GM12878 (cell line): ENCODE measurements at regions not wholly inside any gene's neighbourhood (a gene's known extent, or its start where the extent isn't known, plus 50 kb on each side); places are given as distances from the start of the nearest gene placed in this dataset.

ENCODE experiments used
- ATAC-seq: fragments of 200-7000 bp; cut with Tn5 transposase; 3 replicates; pipeline ENCODE4 v1.9.1; 2020; ENCODE audit warnings: mild to moderate bottlenecking, moderate library complexity
- BruUV-seq: library from RNA; stranded (reverse); fragments of 400-500 nt; replicated peaks from 2 replicates; lab custom pipeline; 2021; lab: Mats Ljungman, UMichigan
- CTCF ChIA-PET: fragments of 300-600 bp; sonication (Branson Sonifier 250); formaldehyde crosslinking; extraction: SDS; loops from one replicate; lab custom pipeline; 2021; ENCODE audit warnings: inconsistent platforms; lab: Yijun Ruan, JAX
- POLR2A ChIA-PET: fragments of 350-600 bp; formaldehyde crosslinking; extraction: SDS; loops from one replicate; lab custom pipeline; 2021; ENCODE audit warnings: inconsistent platforms; lab: Charles Lee
- RAD21 ChIA-PET: fragments of 300-600 bp; sonication (Branson Sonifier 250); formaldehyde crosslinking; loops from one replicate; lab custom pipeline; 2023; ENCODE audit warnings: antibody characterized with exemption; ENCODE audit not compliant: unreplicated experiment; lab: Charles Lee
- SMC1A ChIA-PET: fragments of 300-600 bp; sonication (Branson Sonifier 250); formaldehyde crosslinking; loops from one replicate; lab custom pipeline; 2023; ENCODE audit not compliant: unreplicated experiment, uncharacterized antibody; lab: Charles Lee
- DNase-seq: peaks from one replicate; pipeline ENCODE4 v3.0.0-alpha.2; 2011; ENCODE audit warnings: low read depth, low spot score
- FAIRE-seq: peaks from 3 replicates; lab custom pipeline; 2011; peaks lifted over from hg19 to GRCh38; lab: Jason Lieb, UNC
- H2AFZ ChIP-seq: 2 replicates; pipeline ENCODE4 v1.6.0; 2011; ENCODE audit warnings: low read depth, low read length, control low read depth; ENCODE audit not compliant: control insufficient read depth
- H3K27ac ChIP-seq: 2 replicates; pipeline ENCODE4 v1.5.1; 2011; ENCODE audit warnings: control low read depth; ENCODE audit not compliant: control insufficient read depth, insufficient read depth
- H3K27me3 ChIP-seq, 2 experiments: replicated peaks in 1 of 2; 2 replicates each; pipeline versions ENCODE4 v1.6.0 to v1.6.1; 2011; ENCODE audit warnings: low read length in 1 of 2; ENCODE audit not compliant: control insufficient read depth in 2 of 2, insufficient read depth in 2 of 2
- H3K36me3 ChIP-seq, 2 experiments: 2 replicates each; pipeline ENCODE4 v1.5.1; 2011; ENCODE audit warnings: low read length in 1 of 2; ENCODE audit not compliant: control insufficient read depth in 2 of 2, insufficient read depth in 2 of 2
- H3K4me1 ChIP-seq: 2 replicates; pipeline ENCODE4 v1.6.1; 2011; ENCODE audit warnings: mild to moderate bottlenecking, low read length, moderate library complexity, mixed read lengths; ENCODE audit not compliant: control insufficient read depth, insufficient read depth
- H3K4me2 ChIP-seq: 2 replicates; pipeline ENCODE4 v1.6.0; 2011; ENCODE audit warnings: control low read depth; ENCODE audit not compliant: control insufficient read depth, insufficient read depth
- H3K4me3 ChIP-seq: fragments of 200-600 bp; sonication (generic); 2 replicates; pipeline ENCODE4 v1.5.1; 2016
- H3K79me2 ChIP-seq: 2 replicates; pipeline ENCODE4 v1.6.0; 2011; ENCODE audit warnings: low read length; ENCODE audit not compliant: control insufficient read depth, insufficient read depth
- H3K9ac ChIP-seq: 2 replicates; pipeline ENCODE4 v1.8.0; 2011; ENCODE audit warnings: low read length, control low read depth, mixed read lengths; ENCODE audit not compliant: control insufficient read depth, insufficient read depth
- H3K9me3 ChIP-seq: replicated peaks from 3 replicates; pipeline ENCODE4 v1.5.1; 2011; ENCODE audit warnings: mild to moderate bottlenecking, low read length; ENCODE audit not compliant: control insufficient read depth, insufficient read depth
- H4K20me1 ChIP-seq: 2 replicates; pipeline ENCODE4 v1.6.0; 2011; ENCODE audit not compliant: control insufficient read depth, insufficient read depth
- BHLHE40 ChIP-seq, 2 experiments: fragments of 450-650 bp in 1 of 2; IDR thresholded peaks; 2 replicates each; pipeline ENCODE4 v1.6.1; 2011 to 2017; ENCODE audit warnings: low read depth in 2 of 2, borderline replicate concordance in 1 of 2, improper control_type of control experiment in 1 of 2, low read length in 1 of 2, mild to moderate bottlenecking in 1 of 2
- CBX5 ChIP-seq: sonication (generic); IDR thresholded peaks from 2 replicates; pipeline ENCODE4 v1.6.1; 2016; ENCODE audit warnings: low read depth, moderate library complexity, mild to moderate bottlenecking, inconsistent platforms
- EZH2 ChIP-seq: IDR thresholded peaks from 2 replicates; pipeline ENCODE4 v1.6.1; 2012; ENCODE audit warnings: low read depth, mild to moderate bottlenecking, control low read depth, inconsistent platforms, low read length, borderline replicate concordance; ENCODE audit not compliant: control insufficient read depth
- FOS ChIP-seq: IDR thresholded peaks from 3 replicates; pipeline ENCODE4 v1.6.1; 2011; ENCODE audit warnings: borderline replicate concordance; ENCODE audit not compliant: insufficient read length; ENCODE audit errors: extremely low read depth
- FOXM1 ChIP-seq: IDR thresholded peaks from 2 replicates; pipeline ENCODE4 v1.6.1; 2012; ENCODE audit warnings: low read depth, mild to moderate bottlenecking, inconsistent platforms, low read length, moderate library complexity
- HDAC2 ChIP-seq: fragments of 200-600 bp; sonication (generic); IDR thresholded peaks from 2 replicates; pipeline ENCODE4 v1.6.1; 2017
- RB1 ChIP-seq: fragments of 450-650 bp; formaldehyde crosslinking; IDR thresholded peaks from 2 replicates; pipeline ENCODE4 v1.6.1; 2017; ENCODE audit warnings: mild to moderate bottlenecking, borderline replicate concordance
- RUNX3 ChIP-seq: IDR thresholded peaks from 2 replicates; pipeline ENCODE4 v1.6.1; 2012; ENCODE audit warnings: low read length, inconsistent platforms
- SIN3A ChIP-seq: IDR thresholded peaks from 2 replicates; pipeline ENCODE4 v1.6.1; 2012; ENCODE audit warnings: low read depth, low read length, improper control_type of control experiment
- SP1 ChIP-seq: IDR thresholded peaks from one replicate; pipeline ENCODE4 v1.6.1; 2011; ENCODE audit warnings: low read depth, low read length
- STAT1 ChIP-seq: fragments of 450-650 bp; conservative IDR thresholded peaks from 2 replicates; pipeline ENCODE4 v1.6.1; 2014; ENCODE audit warnings: antibody characterized with exemption, mild to moderate bottlenecking
- WGBS: methylation state at CpG from one replicate; pipeline ENCODE4 v1.1.6; 2016; ENCODE audit warnings: low lambda C conversion rate; ENCODE audit not compliant: insufficient replicate concordance, insufficient coverage; ENCODE audit errors: missing lambda C conversion rate; 5-methylcytosine and 5-hydroxymethylcytosine counted together
- in situ Hi-C: fragments of 300-500 bp; cut with MboI; formaldehyde crosslinking; loops from 9 replicates; pipeline ENCODE4 v1.14.3; 2018; ENCODE audit warnings: mixed read lengths
- intact Hi-C: fragments of 100-400 bp; cut with micrococcal nuclease; formaldehyde crosslinking; loops from one replicate; pipeline ENCODE4 v1.14.2; 2022; ENCODE audit not compliant: unreplicated experiment
- TF ChIP-seq, protein P1 (sequence below): fragments of 150-350 bp; IDR thresholded peaks from 2 replicates; pipeline ENCODE4 v1.6.1; 2016; ENCODE audit warnings: low read depth, low read length
- TF ChIP-seq, protein P2 (sequence below): fragments of 450-650 bp; IDR thresholded peaks from 2 replicates; pipeline ENCODE4 v1.6.1; 2017; ENCODE audit warnings: mild to moderate bottlenecking, moderate library complexity
- TF ChIP-seq, protein P3 (sequence below): fragments of 450-650 bp; IDR thresholded peaks from 2 replicates; pipeline ENCODE4 v1.6.1; 2016; ENCODE audit warnings: mild to moderate bottlenecking

DNA sequence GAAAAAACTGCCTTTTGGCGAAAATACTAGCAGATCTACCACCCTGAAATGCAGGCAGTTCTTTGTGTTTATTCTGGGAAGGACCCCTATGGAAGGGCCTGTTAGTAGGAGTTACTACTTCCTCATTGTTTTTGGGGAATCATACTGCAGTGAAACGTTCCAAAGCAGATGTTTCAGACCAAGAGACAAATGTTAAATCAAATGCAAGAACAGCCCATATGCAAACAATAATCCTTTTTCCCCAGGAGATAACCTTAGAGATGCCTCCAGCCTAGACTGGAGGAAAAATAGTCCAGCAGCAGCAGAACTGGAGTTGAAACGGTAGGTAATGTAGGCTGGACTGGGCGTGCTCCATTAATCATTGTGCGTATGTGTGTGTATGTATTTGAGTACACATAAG lies 65.9 kb upstream of the VWDE start:
- Histone ChIP-seq H3K36me3 (no peaks in the 10 kb centered on the region), H3K4me3 (no peak overlapping the region; the same call in 1 of the 2 replicates), H4K20me1 (no peaks in the 10 kb centered on the region), H3K9ac (no peak overlapping the region), H3K4me2 (no peak overlapping the region), H2AFZ (no peak overlapping the region), H3K27me3 (no peaks in the 10 kb centered on the region), H3K4me1 (no peaks in the 10 kb centered on the region), H3K9me3 (no peaks in the 10 kb centered on the region), H3K79me2 (no peaks in the 10 kb centered on the region), H3K27ac (no peak overlapping the region)
- intact Hi-C loops (no loop called here), in situ Hi-C loops (no loop called here)
- DNase-seq (no peak), ATAC-seq (no peak), FAIRE-seq (no peak)
- 38% methylated on average over 5 of the region's 5 CpGs for WGBS
- ChIA-PET RAD21 (no interaction called here), CTCF (interaction anchor here (1.3 to 2.3 kb wide), 2 partner anchors 11 to 26 kb away, joined by 5 to 10 read pairs; no protein-coding TSS in a partner anchor), POLR2A (no interaction called here), SMC1A (interaction anchor here (1.1 kb wide), 1 partner anchor 11 kb away, joined by 3 read pairs; no protein-coding TSS in a partner anchor)
- TF ChIP-seq EZH2: no peak
- no peak for TF ChIP-seq HDAC2
- TF ChIP-seq, protein P1, sequence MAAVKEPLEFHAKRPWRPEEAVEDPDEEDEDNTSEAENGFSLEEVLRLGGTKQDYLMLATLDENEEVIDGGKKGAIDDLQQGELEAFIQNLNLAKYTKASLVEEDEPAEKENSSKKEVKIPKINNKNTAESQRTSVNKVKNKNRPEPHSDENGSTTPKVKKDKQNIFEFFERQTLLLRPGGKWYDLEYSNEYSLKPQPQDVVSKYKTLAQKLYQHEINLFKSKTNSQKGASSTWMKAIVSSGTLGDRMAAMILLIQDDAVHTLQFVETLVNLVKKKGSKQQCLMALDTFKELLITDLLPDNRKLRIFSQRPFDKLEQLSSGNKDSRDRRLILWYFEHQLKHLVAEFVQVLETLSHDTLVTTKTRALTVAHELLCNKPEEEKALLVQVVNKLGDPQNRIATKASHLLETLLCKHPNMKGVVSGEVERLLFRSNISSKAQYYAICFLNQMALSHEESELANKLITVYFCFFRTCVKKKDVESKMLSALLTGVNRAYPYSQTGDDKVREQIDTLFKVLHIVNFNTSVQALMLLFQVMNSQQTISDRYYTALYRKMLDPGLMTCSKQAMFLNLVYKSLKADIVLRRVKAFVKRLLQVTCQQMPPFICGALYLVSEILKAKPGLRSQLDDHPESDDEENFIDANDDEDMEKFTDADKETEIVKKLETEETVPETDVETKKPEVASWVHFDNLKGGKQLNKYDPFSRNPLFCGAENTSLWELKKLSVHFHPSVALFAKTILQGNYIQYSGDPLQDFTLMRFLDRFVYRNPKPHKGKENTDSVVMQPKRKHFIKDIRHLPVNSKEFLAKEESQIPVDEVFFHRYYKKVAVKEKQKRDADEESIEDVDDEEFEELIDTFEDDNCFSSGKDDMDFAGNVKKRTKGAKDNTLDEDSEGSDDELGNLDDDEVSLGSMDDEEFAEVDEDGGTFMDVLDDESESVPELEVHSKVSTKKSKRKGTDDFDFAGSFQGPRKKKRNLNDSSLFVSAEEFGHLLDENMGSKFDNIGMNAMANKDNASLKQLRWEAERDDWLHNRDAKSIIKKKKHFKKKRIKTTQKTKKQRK: no peak
- no peak for TF ChIP-seq STAT1
- TF ChIP-seq, protein P2, sequence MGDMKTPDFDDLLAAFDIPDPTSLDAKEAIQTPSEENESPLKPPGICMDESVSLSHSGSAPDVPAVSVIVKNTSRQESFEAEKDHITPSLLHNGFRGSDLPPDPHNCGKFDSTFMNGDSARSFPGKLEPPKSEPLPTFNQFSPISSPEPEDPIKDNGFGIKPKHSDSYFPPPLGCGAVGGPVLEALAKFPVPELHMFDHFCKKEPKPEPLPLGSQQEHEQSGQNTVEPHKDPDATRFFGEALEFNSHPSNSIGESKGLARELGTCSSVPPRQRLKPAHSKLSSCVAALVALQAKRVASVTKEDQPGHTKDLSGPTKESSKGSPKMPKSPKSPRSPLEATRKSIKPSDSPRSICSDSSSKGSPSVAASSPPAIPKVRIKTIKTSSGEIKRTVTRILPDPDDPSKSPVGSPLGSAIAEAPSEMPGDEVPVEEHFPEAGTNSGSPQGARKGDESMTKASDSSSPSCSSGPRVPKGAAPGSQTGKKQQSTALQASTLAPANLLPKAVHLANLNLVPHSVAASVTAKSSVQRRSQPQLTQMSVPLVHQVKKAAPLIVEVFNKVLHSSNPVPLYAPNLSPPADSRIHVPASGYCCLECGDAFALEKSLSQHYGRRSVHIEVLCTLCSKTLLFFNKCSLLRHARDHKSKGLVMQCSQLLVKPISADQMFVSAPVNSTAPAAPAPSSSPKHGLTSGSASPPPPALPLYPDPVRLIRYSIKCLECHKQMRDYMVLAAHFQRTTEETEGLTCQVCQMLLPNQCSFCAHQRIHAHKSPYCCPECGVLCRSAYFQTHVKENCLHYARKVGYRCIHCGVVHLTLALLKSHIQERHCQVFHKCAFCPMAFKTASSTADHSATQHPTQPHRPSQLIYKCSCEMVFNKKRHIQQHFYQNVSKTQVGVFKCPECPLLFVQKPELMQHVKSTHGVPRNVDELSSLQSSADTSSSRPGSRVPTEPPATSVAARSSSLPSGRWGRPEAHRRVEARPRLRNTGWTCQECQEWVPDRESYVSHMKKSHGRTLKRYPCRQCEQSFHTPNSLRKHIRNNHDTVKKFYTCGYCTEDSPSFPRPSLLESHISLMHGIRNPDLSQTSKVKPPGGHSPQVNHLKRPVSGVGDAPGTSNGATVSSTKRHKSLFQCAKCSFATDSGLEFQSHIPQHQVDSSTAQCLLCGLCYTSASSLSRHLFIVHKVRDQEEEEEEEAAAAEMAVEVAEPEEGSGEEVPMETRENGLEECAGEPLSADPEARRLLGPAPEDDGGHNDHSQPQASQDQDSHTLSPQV: no peak
- no peak for TF ChIP-seq FOS
- TF ChIP-seq, protein P3, sequence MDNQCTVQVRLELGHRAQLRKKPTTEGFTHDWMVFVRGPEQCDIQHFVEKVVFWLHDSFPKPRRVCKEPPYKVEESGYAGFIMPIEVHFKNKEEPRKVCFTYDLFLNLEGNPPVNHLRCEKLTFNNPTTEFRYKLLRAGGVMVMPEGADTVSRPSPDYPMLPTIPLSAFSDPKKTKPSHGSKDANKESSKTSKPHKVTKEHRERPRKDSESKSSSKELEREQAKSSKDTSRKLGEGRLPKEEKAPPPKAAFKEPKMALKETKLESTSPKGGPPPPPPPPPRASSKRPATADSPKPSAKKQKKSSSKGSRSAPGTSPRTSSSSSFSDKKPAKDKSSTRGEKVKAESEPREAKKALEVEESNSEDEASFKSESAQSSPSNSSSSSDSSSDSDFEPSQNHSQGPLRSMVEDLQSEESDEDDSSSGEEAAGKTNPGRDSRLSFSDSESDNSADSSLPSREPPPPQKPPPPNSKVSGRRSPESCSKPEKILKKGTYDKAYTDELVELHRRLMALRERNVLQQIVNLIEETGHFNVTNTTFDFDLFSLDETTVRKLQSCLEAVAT: no peak
- TF ChIP-seq RUNX3: no peak
- no peak for TF ChIP-seq BHLHE40 (IDR thresholded peaks at IDR 0.05; ENCODE audit: borderline replicate concordance in 1 of 2, low read depth in 2 of 2, low read length in 1 of 2)
- no peak for TF ChIP-seq CBX5
- TF ChIP-seq SIN3A: no peak
- TF ChIP-seq RB1: no peak
- no peak for TF ChIP-seq FOXM1
- no peak for TF ChIP-seq SP1
- no TSS peak for BruUV-seq
